Astrocyte (in vitro differentiated cells and primary cell): ENCODE measurements at regions not wholly inside any gene's neighbourhood (a gene's known extent, or its start where the extent isn't known, plus 50 kb on each side); places are given as distances from the start of the nearest gene placed in this dataset.

Experiments
- DNase-seq: peaks from one replicate; pipeline ENCODE4 v3.0.0-alpha.2; 2010; ENCODE audit warnings: low read depth
- FAIRE-seq: peaks from 2 replicates; lab custom pipeline; 2011; peaks lifted over from hg19 to GRCh38; lab: Jason Lieb, UNC
- H2AFZ ChIP-seq: 2 replicates; pipeline ENCODE4 v1.6.0; 2012; ENCODE audit warnings: low read depth, low read length, inconsistent platforms
- H3K27ac ChIP-seq: 2 replicates; pipeline ENCODE4 v1.5.1; 2011; ENCODE audit warnings: low read depth, low read length, inconsistent platforms
- H3K27me3 ChIP-seq: 2 replicates; pipeline ENCODE4 v1.6.0; 2011; ENCODE audit warnings: low read length, inconsistent platforms; ENCODE audit not compliant: insufficient read depth
- H3K36me3 ChIP-seq: 2 replicates; pipeline ENCODE4 v1.5.1; 2011; ENCODE audit warnings: low read length, inconsistent platforms; ENCODE audit not compliant: insufficient read depth
- H3K4me1 ChIP-seq: 2 replicates; pipeline ENCODE4 v1.5.1; 2011; ENCODE audit warnings: low read length, inconsistent platforms; ENCODE audit not compliant: insufficient read depth
- H3K4me2 ChIP-seq: 2 replicates; pipeline ENCODE4 v1.6.0; 2012; ENCODE audit warnings: low read length, inconsistent platforms
- H3K4me3 ChIP-seq: 2 replicates; pipeline ENCODE4 v1.5.1; 2011; ENCODE audit warnings: low read depth, mild to moderate bottlenecking, low read length, inconsistent platforms; ENCODE audit not compliant: insufficient read depth
- H3K79me2 ChIP-seq: 2 replicates; pipeline ENCODE4 v1.6.0; 2012; ENCODE audit warnings: mild to moderate bottlenecking, low read length, inconsistent platforms; ENCODE audit not compliant: insufficient read depth
- H3K9ac ChIP-seq: 2 replicates; pipeline ENCODE4 v1.6.0; 2012; ENCODE audit warnings: mild to moderate bottlenecking, low read length, inconsistent platforms
- H3K9me3 ChIP-seq: 2 replicates; pipeline ENCODE4 v1.5.1; 2012; ENCODE audit warnings: low read depth, mild to moderate bottlenecking, low read length, inconsistent platforms; ENCODE audit not compliant: insufficient read depth
- H4K20me1 ChIP-seq: 2 replicates; pipeline ENCODE4 v1.6.0; 2012; ENCODE audit warnings: low read length, inconsistent platforms; ENCODE audit not compliant: insufficient read depth
- H3K27ac Mint-ChIP-seq: one replicate; pipeline ENCODE4 v1.8.0; 2021; ENCODE audit warnings: mild to moderate bottlenecking, mixed read lengths; ENCODE audit not compliant: unreplicated experiment
- H3K27me3 Mint-ChIP-seq: one replicate; pipeline ENCODE4 v1.8.0; 2021; ENCODE audit warnings: low read depth, mixed read lengths; ENCODE audit not compliant: unreplicated experiment
- H3K36me3 Mint-ChIP-seq: one replicate; pipeline ENCODE4 v1.8.0; 2021; ENCODE audit warnings: low read depth, mixed read lengths; ENCODE audit not compliant: unreplicated experiment
- H3K4me1 Mint-ChIP-seq: one replicate; pipeline ENCODE4 v1.8.0; 2021; ENCODE audit warnings: low read depth, mixed read lengths; ENCODE audit not compliant: unreplicated experiment
- H3K4me3 Mint-ChIP-seq: one replicate; pipeline ENCODE4 v1.8.0; 2021; ENCODE audit warnings: mild to moderate bottlenecking, moderate library complexity, mixed read lengths; ENCODE audit not compliant: unreplicated experiment
- H3K9me3 Mint-ChIP-seq: one replicate; pipeline ENCODE4 v1.8.0; 2021; ENCODE audit warnings: mild to moderate bottlenecking, mixed read lengths; ENCODE audit not compliant: unreplicated experiment
- CTCF ChIP-seq: IDR thresholded peaks from 2 replicates; pipeline ENCODE4 v1.5.1; 2011; ENCODE audit warnings: low read depth, mild to moderate bottlenecking, inconsistent platforms, low read length, moderate library complexity; ENCODE audit not compliant: insufficient read depth
- EZH2 ChIP-seq: IDR thresholded peaks from 2 replicates; pipeline ENCODE4 v1.6.1; 2012; ENCODE audit warnings: mild to moderate bottlenecking, low read length, inconsistent platforms; ENCODE audit not compliant: insufficient read depth

DNA sequence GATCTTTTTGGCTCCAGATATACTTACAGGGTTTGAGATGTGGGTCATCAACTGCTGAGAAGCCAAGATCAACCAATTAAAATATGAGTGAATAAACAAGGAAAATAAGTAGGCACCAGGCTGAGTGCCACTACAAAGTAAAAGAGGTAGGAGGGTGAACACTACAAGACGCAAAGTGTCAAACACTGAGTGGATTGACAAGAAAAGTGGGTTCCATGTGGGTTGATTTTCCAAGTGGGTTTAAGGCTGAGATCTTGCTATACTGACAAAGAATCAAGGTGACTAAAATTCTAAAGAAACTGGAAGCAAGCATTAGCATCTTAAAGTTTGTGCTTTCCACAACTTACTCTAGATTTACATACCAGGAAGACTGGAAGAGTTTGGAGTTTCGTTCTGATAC, 160.4 kb upstream of the SPACA1 start:
- H3K36me3 Mint-ChIP-seq = no peaks in the 10 kb centered on the region
- FAIRE-seq (no peak), DNase-seq (no peak)
- Histone ChIP-seq H3K9ac (no peak overlapping the region), H3K36me3 (no peaks in the 10 kb centered on the region), H3K4me2 (no peak overlapping the region), H3K27me3 (no peaks in the 10 kb centered on the region), H3K9me3 (no peaks in the 10 kb centered on the region), H3K4me1 (no peaks in the 10 kb centered on the region), H2AFZ (no peak overlapping the region), H4K20me1 (no peaks in the 10 kb centered on the region), H3K79me2 (no peaks in the 10 kb centered on the region), H3K27ac (no peak overlapping the region), H3K4me3 (no peak overlapping the region)
- H3K4me1 Mint-ChIP-seq = no peaks in the 10 kb centered on the region
- no peaks in the 10 kb centered on the region for H3K9me3 Mint-ChIP-seq
- no peak overlapping the region for H3K27ac Mint-ChIP-seq
- peaks cover 6% of the 10 kb centered on the region for H3K27me3 Mint-ChIP-seq
- no peak overlapping the region for H3K4me3 Mint-ChIP-seq
- TF ChIP-seq EZH2 (no peak), CTCF (no peak)

- Histone ChIP-seq H4K20me1 (no peaks in the 10 kb centered on the region), H3K9ac (no peak overlapping the region), H3K9me3 (no peaks in the 10 kb centered on the region), H3K4me2 (no peak overlapping the region), H2AFZ (no peak overlapping the region), H3K4me3 (no peak overlapping the region), H3K27ac (no peak overlapping the region), H3K4me1 (no peaks in the 10 kb centered on the region), H3K36me3 (no peaks in the 10 kb centered on the region), H3K27me3 (no peaks in the 10 kb centered on the region), H3K79me2 (no peaks in the 10 kb centered on the region)
- FAIRE-seq = no peak
- Mint-ChIP-seq H3K27me3 (peaks cover 6% of the 10 kb centered on the region), H3K4me1 (no peaks in the 10 kb centered on the region), H3K27ac (no peak overlapping the region), H3K4me3 (no peak overlapping the region), H3K36me3 (no peaks in the 10 kb centered on the region), H3K9me3 (peaks cover 1% of the 10 kb centered on the region)
- TF ChIP-seq CTCF (no peak), EZH2 (no peak)
- no peak for DNase-seq
Measured at GRCh38 chr6:87884203-87884602, 163.4 kb upstream of the SPACA1 start.

GRCh38 chr6:87881342-87881895, 166.2 kb upstream of the SPACA1 start:
- H3K4me1 Mint-ChIP-seq = no peaks in the 10 kb centered on the region
- H3K9me3 ChIP-seq = no peaks in the 10 kb centered on the region
- FAIRE-seq (no peak), DNase-seq (no peak)
- TF ChIP-seq CTCF (no peak), EZH2 (no peak)
- no peak overlapping the region for H3K9ac ChIP-seq
- no peaks in the 10 kb centered on the region for H3K27me3 ChIP-seq
- no peak overlapping the region for H3K4me3 Mint-ChIP-seq
- H4K20me1 ChIP-seq = no peaks in the 10 kb centered on the region
- no peak overlapping the region for H3K27ac ChIP-seq
- H3K36me3 Mint-ChIP-seq = no peaks in the 10 kb centered on the region
- no peak overlapping the region for H3K4me2 ChIP-seq
- peaks cover 11% of the 10 kb centered on the region for H3K27me3 Mint-ChIP-seq
- no peaks in the 10 kb centered on the region for H3K4me1 ChIP-seq
- H3K79me2 ChIP-seq = no peaks in the 10 kb centered on the region
- peaks cover 1% of the 10 kb centered on the region for H3K9me3 Mint-ChIP-seq
- no peaks in the 10 kb centered on the region for H3K36me3 ChIP-seq
- no peak overlapping the region for H3K27ac Mint-ChIP-seq
- no peak overlapping the region for H2AFZ ChIP-seq
- no peak overlapping the region for H3K4me3 ChIP-seq
